ENCODE measurements at regions not wholly inside any gene's neighbourhood (a gene's known extent, or its start where the extent isn't known, plus 50 kb on each side); places are given as distances from the start of the nearest gene placed in this dataset.

DNA sequence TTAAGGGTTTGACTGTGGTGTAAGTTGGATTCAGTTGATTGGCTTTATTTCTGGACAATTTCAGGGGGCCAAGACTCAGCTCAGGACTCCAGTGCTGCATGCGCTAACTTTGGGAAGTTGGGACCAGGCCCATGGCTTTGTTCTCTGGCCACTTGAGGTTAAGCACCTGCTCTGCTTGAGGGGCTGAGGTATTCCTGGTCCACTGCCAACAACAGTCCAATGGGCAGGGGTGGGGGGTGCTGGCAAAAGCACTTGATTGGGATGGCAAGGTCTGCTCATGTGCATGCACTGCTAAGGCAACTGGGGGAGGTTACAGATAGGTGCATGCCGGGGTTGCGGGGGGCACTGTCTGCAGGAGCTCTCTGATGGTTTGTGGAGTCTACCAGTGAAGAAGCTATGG is 52.6 kb upstream of the ASB17 start:
- intact Hi-C loops (cut with DNase I), result no loop called here
- no peaks in the 10 kb centered on the region for H3K36me3 ChIP-seq
- peaks cover 0 to 8% (median 0%) of the 10 kb centered on the region in 4 donors for H3K27me3 ChIP-seq
- 64% methylated on average over 3 of the region's 3 CpGs for WGBS
- no peak for DNase-seq (ENCODE audit: extremely low spot score)
- TF ChIP-seq CTCF (IDR thresholded peaks at IDR 0.05) (no peak), POLR2AphosphoS5 (IDR thresholded peaks at IDR 0.05) (no peak), EP300 (IDR thresholded peaks at IDR 0.05) (no peak), POLR2A (IDR thresholded peaks at IDR 0.05; ENCODE audit: low read depth) (no peak)
- H3K4me1 ChIP-seq, result no peaks in the 10 kb centered on the region
- peaks cover 0 to 9% (median 2%) of the 10 kb centered on the region in 4 donors for H3K9me3 ChIP-seq
- H3K4me3 ChIP-seq, result no peak overlapping the region
- no peak overlapping the region for H3K27ac ChIP-seq (replicated peaks in 1 of 4)

GRCh38 chr1:75985827-75986226 is 53.6 kb upstream of the ASB17 start:
- intact Hi-C loops (cut with DNase I), result no loop called here
- H3K9me3 ChIP-seq, result peaks cover 0 to 9% (median 2%) of the 10 kb centered on the region in 4 donors
- no peak overlapping the region for H3K27ac ChIP-seq (replicated peaks in 1 of 4)
- H3K36me3 ChIP-seq, result no peaks in the 10 kb centered on the region
- WGBS, result 79% methylated on average over 4 of the region's 4 CpGs
- H3K4me3 ChIP-seq, result no peak overlapping the region
- TF ChIP-seq POLR2AphosphoS5 (IDR thresholded peaks at IDR 0.05), result no peak
- TF ChIP-seq POLR2A (IDR thresholded peaks at IDR 0.05; ENCODE audit: low read depth), result no peak
- TF ChIP-seq CTCF (IDR thresholded peaks at IDR 0.05), result no peak
- no peak for TF ChIP-seq EP300 (IDR thresholded peaks at IDR 0.05)
- no peaks in the 10 kb centered on the region for H3K4me1 ChIP-seq
- peaks cover 0 to 13% (median 0%) of the 10 kb centered on the region in 4 donors for H3K27me3 ChIP-seq
- DNase-seq (ENCODE audit: extremely low spot score), result no peak

- intact Hi-C loops (cut with DNase I), result no loop called here
- TF ChIP-seq EP300 (IDR thresholded peaks at IDR 0.05) (no peak), CTCF (IDR thresholded peaks at IDR 0.05) (no peak), POLR2AphosphoS5 (IDR thresholded peaks at IDR 0.05) (no peak), POLR2A (IDR thresholded peaks at IDR 0.05; ENCODE audit: low read depth) (no peak)
- Histone ChIP-seq H3K27me3 (peaks cover 0 to 13% (median 0%) of the 10 kb centered on the region in 4 donors), H3K27ac (replicated peaks in 1 of 4) (no peak overlapping the region), H3K9me3 (peaks cover 0 to 9% (median 2%) of the 10 kb centered on the region in 4 donors), H3K4me3 (no peak overlapping the region), H3K36me3 (no peaks in the 10 kb centered on the region), H3K4me1 (no peaks in the 10 kb centered on the region)
- DNase-seq (ENCODE audit: extremely low spot score), result no peak
These were observed 54.3 kb upstream of the ASB17 start for GRCh38 chr1:75986478-75986877.

DNA sequence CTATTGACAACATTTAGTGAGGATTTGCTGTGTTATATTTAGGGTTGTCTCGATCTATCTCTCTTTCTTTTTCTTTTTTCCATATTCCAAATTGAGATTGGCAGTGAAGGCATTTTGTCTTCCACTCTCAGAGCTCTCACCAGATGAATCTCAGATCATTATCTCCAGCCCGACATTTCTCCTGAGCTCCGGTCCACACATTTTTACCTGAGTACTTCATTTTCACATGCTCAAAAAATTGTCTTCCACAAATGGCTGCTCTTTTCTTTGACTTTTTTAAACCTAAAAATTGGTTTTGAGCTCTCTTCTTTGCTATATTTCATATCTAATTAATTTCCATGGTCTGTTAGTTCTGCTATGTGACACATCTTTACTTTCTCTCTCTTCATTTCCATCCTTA is 56.9 kb upstream of the ASB17 start:
- Histone ChIP-seq H3K27me3 (peaks cover 0 to 13% (median 0%) of the 10 kb centered on the region in 4 donors), H3K9me3 (peaks cover 0 to 2% (median under 1%) of the 10 kb centered on the region in 4 donors), H3K36me3 (no peaks in the 10 kb centered on the region), H3K4me3 (no peak overlapping the region), H3K27ac (replicated peaks in 1 of 4) (no peak overlapping the region), H3K4me1 (no peaks in the 10 kb centered on the region)
- DNase-seq (ENCODE audit: extremely low spot score), result no peak
- intact Hi-C loops (cut with DNase I), result no loop called here
- 88% methylated on average over 3 of the region's 3 CpGs for WGBS
- TF ChIP-seq CTCF (IDR thresholded peaks at IDR 0.05) (no peak), POLR2A (IDR thresholded peaks at IDR 0.05; ENCODE audit: low read depth) (no peak), EP300 (IDR thresholded peaks at IDR 0.05) (no peak), POLR2AphosphoS5 (IDR thresholded peaks at IDR 0.05) (no peak)

DNA sequence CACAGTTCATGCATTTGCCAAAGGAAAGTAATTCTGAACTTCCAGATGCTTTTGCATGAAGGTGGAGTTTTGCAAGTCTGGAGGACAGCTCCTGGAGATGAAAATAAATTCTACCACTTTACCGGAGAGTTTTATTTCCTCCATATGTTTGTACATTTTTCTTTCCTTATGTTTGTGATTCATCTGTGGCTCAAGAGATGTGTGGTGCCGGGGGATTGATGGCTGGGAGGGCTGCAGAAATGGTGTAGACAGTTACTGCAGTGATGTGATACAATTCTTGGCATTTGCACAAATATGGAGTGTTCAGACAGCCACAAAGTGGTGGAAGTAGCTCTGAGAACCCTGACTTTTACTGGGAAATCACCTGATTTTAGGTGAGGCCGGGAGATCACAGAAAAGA is 58.5 kb upstream of the ASB17 start:
- TF ChIP-seq POLR2AphosphoS5 (IDR thresholded peaks at IDR 0.05) (no peak), CTCF (IDR thresholded peaks at IDR 0.05) (no peak), POLR2A (IDR thresholded peaks at IDR 0.05; ENCODE audit: low read depth) (no peak), EP300 (IDR thresholded peaks at IDR 0.05) (no peak)

More for the DNA sequence above, 58.5 kb upstream of the ASB17 start:
- Histone ChIP-seq H3K27me3 (peaks cover 0 to 13% (median 0%) of the 10 kb centered on the region in 4 donors), H3K4me3 (no peak overlapping the region), H3K4me1 (no peaks in the 10 kb centered on the region), H3K9me3 (no peaks in the 10 kb centered on the region), H3K27ac (replicated peaks in 1 of 4) (no peak overlapping the region), H3K36me3 (no peaks in the 10 kb centered on the region)
- 56% methylated on average over 3 of the region's 3 CpGs for WGBS
- no peak for DNase-seq (ENCODE audit: extremely low spot score)
- intact Hi-C loops (cut with DNase I), result no loop called here
